Stomach (tissue), 4 donors: ENCODE measurements at regions not wholly inside any gene's neighbourhood (a gene's known extent, or its start where the extent isn't known, plus 50 kb on each side); places are given as distances from the start of the nearest gene placed in this dataset.

ENCODE experiments used
- EP300 ChIP-seq: sonication (generic); formaldehyde crosslinking; IDR thresholded peaks from one replicate; pipeline ENCODE4 v1.6.1; 2017; ENCODE audit warnings: antibody characterized with exemption
- POLR2A ChIP-seq, 4 donors: fragments of 450-650 bp; IDR thresholded peaks; one replicate each; pipeline ENCODE4 v1.6.1; 2016; ENCODE audit warnings: antibody characterized with exemption in 4 of 4, control low read depth in 2 of 4, mild to moderate bottlenecking in 1 of 4, moderate library complexity in 1 of 4
- TF ChIP-seq, protein P1 (sequence below), 7 experiments: fragments of 450-650 bp in 4 of 7; fragments of 200-600 bp in 3 of 7; sonication (generic) in 3 of 7; IDR thresholded peaks; one replicate each; pipeline ENCODE4 v1.5.1; 2016 to 2019; ENCODE audit warnings: antibody characterized with exemption in 7 of 7, control low read depth in 2 of 7, mild to moderate bottlenecking in 1 of 7

DNA sequence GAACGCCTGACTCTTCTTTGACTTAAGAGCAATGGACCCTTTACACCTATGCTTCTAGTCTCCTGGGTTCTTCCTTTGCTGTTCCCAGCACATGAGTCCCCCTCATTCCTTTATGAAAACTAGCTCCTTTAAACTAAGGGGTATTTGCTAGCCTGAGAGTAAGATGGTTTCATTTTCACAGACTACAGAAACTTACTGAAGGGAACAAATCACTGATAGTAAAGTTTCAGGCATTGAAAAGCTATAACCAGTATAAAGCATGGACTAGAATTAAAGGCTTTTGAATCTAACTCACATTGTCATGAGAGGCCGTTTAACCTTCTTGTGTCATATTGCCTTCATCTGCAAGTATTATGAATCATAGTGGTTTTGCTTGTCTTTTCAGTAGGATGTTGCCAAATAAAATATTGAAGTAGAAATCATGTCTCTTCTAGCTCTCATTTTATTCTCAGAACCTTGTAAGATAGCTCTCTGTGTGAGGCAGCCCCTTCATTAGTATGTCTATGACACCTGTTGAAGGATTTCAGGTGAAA, 765.9 kb downstream of the NR2F2 start:
- no peak for TF ChIP-seq POLR2A (IDR thresholded peaks at IDR 0.05)
- TF ChIP-seq, protein P1, sequence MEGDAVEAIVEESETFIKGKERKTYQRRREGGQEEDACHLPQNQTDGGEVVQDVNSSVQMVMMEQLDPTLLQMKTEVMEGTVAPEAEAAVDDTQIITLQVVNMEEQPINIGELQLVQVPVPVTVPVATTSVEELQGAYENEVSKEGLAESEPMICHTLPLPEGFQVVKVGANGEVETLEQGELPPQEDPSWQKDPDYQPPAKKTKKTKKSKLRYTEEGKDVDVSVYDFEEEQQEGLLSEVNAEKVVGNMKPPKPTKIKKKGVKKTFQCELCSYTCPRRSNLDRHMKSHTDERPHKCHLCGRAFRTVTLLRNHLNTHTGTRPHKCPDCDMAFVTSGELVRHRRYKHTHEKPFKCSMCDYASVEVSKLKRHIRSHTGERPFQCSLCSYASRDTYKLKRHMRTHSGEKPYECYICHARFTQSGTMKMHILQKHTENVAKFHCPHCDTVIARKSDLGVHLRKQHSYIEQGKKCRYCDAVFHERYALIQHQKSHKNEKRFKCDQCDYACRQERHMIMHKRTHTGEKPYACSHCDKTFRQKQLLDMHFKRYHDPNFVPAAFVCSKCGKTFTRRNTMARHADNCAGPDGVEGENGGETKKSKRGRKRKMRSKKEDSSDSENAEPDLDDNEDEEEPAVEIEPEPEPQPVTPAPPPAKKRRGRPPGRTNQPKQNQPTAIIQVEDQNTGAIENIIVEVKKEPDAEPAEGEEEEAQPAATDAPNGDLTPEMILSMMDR (IDR thresholded peaks at IDR 0.05), result no peak
- TF ChIP-seq EP300, result no peak
